DOHH2 (cell line): ENCODE measurements at regions not wholly inside any gene's neighbourhood (a gene's known extent, or its start where the extent isn't known, plus 50 kb on each side); places are given as distances from the start of the nearest gene placed in this dataset.

Source experiments
- EZH2phosphoT487 ChIP-seq: fragments of 200-600 bp; sonication (generic); IDR thresholded peaks from 2 replicates; pipeline ENCODE4 v1.6.1; 2017; ENCODE audit warnings: borderline replicate concordance, mild to moderate bottlenecking, antibody characterized with exemption, low read length, moderate library complexity, mixed read lengths
- TF ChIP-seq, protein P1 (sequence below): fragments of 200-600 bp; sonication (generic); IDR thresholded peaks from one replicate; pipeline ENCODE4 v1.5.1; 2014; ENCODE audit warnings: antibody characterized with exemption, mild to moderate bottlenecking, low read depth, low read length; ENCODE audit not compliant: poor library complexity, severe bottlenecking

DNA sequence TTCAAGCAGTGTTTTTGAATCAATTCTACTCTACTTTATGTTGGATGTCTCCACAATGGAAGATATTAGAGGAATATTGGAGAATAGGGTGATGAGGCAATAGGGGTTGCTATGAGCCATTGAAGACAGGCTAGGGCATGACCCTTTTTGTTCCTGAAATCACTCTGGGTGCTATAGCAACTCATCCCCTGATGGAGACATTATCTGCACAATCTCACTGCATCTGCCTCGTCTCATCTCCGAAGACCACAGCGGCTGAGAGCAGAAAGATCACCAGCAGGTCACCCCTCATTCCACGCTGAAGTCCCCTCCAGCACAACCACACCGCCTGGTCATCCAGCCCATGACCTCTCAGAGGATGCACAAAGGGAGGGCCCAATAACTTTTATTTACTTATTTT is 150.4 kb upstream of the TMEM132C start:
- TF ChIP-seq, protein P1, sequence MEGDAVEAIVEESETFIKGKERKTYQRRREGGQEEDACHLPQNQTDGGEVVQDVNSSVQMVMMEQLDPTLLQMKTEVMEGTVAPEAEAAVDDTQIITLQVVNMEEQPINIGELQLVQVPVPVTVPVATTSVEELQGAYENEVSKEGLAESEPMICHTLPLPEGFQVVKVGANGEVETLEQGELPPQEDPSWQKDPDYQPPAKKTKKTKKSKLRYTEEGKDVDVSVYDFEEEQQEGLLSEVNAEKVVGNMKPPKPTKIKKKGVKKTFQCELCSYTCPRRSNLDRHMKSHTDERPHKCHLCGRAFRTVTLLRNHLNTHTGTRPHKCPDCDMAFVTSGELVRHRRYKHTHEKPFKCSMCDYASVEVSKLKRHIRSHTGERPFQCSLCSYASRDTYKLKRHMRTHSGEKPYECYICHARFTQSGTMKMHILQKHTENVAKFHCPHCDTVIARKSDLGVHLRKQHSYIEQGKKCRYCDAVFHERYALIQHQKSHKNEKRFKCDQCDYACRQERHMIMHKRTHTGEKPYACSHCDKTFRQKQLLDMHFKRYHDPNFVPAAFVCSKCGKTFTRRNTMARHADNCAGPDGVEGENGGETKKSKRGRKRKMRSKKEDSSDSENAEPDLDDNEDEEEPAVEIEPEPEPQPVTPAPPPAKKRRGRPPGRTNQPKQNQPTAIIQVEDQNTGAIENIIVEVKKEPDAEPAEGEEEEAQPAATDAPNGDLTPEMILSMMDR = no peak
- no peak for TF ChIP-seq EZH2phosphoT487
